ENCODE measurements at regions not wholly inside any gene's neighbourhood (a gene's known extent, or its start where the extent isn't known, plus 50 kb on each side); places are given as distances from the start of the nearest gene placed in this dataset.

DNA sequence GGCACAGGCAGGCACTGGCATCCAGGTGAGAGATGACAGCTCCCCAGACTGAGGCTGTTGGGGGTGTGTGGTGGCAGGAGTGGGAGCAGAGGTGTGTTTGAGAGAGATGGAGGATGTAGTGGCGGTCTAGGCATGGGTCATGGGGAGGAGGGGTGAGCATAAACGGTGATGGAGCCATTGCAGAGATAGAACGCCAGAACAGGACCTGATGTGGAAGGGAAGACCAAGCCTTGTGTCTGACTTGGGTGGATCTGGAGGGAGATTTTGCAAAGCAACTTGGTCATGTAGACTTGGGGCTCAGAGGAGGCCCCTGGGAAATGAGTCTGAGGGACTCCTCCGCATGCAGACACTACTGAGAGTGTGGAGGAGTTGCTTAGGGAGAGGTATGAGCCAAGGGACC is 50.0 kb upstream of the CLDN5 start:
- DNase-seq (ENCODE audit: low spot score) = no peak
- TF ChIP-seq, protein P1, sequence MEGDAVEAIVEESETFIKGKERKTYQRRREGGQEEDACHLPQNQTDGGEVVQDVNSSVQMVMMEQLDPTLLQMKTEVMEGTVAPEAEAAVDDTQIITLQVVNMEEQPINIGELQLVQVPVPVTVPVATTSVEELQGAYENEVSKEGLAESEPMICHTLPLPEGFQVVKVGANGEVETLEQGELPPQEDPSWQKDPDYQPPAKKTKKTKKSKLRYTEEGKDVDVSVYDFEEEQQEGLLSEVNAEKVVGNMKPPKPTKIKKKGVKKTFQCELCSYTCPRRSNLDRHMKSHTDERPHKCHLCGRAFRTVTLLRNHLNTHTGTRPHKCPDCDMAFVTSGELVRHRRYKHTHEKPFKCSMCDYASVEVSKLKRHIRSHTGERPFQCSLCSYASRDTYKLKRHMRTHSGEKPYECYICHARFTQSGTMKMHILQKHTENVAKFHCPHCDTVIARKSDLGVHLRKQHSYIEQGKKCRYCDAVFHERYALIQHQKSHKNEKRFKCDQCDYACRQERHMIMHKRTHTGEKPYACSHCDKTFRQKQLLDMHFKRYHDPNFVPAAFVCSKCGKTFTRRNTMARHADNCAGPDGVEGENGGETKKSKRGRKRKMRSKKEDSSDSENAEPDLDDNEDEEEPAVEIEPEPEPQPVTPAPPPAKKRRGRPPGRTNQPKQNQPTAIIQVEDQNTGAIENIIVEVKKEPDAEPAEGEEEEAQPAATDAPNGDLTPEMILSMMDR (IDR thresholded peaks at IDR 0.05; ENCODE audit: extremely low read depth, missing control alignments) = no peak

DNA sequence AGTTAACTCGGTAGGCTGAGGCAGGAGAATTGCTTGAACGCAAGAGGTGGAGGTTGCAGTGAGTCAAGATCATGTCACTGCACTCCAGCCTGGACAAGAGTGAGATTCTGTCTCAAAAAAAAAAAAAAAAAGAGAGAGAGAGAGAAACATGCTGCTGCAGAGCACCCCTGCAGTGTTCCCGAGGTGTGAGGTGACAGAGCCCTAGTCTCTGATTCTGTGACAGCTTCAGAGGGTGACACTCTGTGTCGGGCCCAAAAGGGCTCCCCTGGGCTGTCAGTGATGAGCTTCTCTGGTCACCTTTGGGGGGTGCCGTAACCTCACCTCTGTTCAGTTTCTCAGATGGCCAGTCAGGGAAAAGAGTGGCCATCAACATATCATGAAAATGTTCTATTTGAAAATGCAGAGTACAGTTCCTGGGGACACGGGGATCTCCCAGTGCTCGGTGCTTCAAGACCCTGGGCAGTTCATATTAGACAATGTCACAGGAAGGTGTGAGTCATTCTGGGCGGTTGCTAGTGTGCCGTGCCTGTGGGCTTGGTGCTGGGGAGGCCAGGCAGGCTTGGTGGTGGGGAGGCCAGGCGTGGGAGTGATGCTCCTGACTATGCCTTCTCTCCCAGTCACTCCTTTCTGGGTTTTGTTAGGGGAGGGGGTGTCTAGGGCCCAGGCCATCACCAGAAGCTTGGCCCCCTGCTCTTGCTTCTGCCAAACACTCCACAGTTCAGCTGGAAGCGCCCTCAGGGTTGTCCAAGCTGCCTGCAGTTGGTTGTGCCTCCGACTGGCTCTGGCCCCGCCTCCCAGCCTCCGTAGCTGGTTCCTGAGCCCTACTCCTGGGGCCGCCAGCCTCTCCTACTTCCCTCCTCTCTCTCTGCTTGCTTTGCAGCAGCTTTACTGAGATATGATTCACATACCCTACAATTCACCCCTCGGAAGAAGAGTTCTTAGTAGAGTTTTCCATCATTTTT is 52.5 kb upstream of the CLDN5 start:
- peak; percentile 68 for DNase-seq (ENCODE audit: low spot score)
- TF ChIP-seq, protein P1 (IDR thresholded peaks at IDR 0.05; ENCODE audit: extremely low read depth, missing control alignments) = no peak

DNA sequence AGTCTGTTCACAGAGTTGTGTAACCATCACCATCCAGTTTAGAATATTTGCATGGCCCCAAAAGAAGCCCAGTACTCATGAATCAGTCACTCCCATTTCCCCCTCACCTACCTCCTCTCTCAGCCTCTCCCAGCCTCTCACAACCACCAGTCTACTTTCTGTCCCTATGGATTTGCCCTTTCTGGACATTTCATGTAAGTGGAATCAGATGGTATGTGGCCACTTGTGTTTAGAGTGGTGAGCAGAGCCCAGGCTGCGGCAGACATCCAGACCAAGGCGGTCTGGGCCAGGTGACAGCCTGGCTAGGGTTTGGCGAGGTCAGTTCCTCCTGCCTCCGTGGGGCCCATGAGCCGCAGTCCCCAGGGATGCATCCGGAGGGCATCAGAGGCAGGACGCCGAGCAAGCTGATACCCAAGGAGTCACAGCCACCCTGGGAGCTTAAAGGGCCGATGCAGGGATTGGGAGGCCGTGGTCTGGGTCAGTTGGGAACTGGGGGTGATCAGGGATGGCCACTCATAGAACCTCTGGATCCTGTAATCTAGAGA is 53.3 kb upstream of the CLDN5 start:
- no peak for DNase-seq (ENCODE audit: low spot score)
- TF ChIP-seq, protein P1 (IDR thresholded peaks at IDR 0.05; ENCODE audit: extremely low read depth, missing control alignments) = no peak

DNA sequence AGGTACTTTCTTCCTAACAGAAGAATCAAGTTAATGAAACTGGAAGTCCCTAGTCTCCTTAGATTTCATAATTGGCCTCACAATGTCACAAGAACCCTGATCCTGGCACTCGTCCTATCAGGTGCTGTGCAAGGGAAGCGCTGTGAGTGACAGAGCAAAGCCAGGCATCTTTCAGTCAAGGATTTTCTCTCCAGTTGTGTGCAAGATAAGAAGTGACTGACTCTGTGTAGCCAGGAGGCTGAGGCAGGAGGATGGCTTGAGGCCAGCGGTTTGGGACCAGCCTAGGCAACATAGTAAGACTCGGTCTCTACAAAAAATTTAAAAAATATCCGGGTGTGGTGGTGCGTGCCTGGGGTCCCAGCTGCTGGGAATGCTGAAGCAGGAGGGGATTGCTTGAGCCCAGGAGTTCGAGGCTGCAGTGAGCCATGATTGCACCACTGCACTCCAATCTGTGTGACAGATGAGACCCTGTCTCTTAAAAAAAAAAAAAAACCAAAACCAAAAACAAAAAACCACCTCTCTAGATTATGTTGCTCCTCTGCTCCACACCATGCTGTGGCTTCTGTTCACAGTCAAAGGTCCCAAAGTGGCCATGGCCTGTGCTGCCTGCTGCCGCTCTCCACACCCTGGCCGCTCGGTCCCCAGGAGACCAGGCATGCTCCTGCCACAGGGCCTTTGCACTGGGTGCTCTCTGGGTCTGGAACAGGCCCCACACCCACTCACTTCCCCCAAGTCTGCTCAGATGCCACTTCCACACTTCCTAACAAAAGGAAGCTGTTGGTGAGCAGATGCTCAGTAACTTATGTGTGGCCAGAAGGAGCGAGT is 54.2 kb upstream of the CLDN5 start:
- DNase-seq (ENCODE audit: low spot score) = no peak
- TF ChIP-seq, protein P1 (IDR thresholded peaks at IDR 0.05; ENCODE audit: extremely low read depth, missing control alignments) = no peak

DNA sequence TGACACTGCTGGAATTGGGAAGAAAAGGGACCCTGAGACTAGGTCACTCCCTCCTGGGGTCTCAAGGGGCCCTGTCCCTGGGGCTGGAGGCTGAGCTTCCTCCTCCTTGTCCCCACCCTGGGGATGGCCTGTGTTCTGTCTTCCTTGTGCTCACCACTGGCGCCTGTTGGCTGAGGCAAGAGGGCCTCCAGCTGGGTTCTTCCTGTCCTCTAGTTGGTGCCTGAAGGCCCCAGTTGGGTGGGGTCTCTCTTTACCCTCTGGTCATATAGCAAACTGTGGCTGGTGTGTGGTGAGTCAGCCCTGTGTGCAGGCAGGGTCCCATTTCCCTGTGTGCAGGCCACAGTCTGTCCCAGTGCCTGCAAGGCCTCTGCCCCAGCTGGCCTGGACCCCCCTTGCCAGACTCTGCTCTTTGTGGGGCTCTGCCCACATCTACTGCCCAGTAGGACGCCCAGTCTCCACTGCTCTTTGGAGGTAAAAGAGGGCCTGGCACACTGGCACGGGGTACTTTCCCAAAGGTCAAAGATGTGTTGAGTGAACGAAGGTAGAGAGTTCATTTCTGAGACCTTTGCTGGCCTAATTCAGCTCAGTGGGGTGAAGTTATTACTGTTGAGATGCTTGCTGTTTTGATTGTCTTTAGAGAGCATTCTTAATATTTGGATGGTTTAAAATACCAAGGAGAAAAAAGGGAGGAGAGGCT is 55.1 kb upstream of the CLDN5 start:
- TF ChIP-seq, protein P1 (IDR thresholded peaks at IDR 0.05; ENCODE audit: extremely low read depth, missing control alignments) = no peak
- no peak for DNase-seq (ENCODE audit: low spot score)

DNA sequence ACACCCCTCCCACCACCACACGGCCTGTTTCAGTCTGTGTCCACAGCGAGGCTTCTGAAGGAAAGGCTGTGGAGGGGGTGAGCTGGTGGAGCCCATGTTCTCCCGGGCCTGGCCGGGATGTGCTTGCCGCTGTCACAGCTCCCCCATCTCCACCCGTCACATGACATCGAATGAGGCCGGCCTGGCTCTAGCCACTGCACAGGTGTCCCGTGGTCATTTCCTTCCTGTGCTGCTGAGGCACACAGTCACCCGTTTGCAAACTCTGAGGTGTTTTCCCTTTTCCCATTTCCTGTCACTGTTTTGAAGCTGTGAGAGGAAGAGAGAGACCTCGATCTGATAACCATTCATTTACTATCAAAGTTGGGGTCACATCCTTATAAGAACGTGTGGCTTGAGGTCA is 55.7 kb upstream of the CLDN5 start:
- TF ChIP-seq, protein P1 (IDR thresholded peaks at IDR 0.05; ENCODE audit: extremely low read depth, missing control alignments) = no peak
- no peak for DNase-seq (ENCODE audit: low spot score)
